Fibroblast of skin of abdomen (primary cell): ENCODE measurements at regions not wholly inside any gene's neighbourhood (a gene's known extent, or its start where the extent isn't known, plus 50 kb on each side); places are given as distances from the start of the nearest gene placed in this dataset.
"Not testable (repeated sequence)": the region's sequence is repeated elsewhere in the genome, so short reads cannot be mapped to it uniquely, and the experiment has no call there.

Experiments
- DNase-seq: peaks from one replicate; pipeline ENCODE4 v3.0.0-alpha.2; 2013

DNA sequence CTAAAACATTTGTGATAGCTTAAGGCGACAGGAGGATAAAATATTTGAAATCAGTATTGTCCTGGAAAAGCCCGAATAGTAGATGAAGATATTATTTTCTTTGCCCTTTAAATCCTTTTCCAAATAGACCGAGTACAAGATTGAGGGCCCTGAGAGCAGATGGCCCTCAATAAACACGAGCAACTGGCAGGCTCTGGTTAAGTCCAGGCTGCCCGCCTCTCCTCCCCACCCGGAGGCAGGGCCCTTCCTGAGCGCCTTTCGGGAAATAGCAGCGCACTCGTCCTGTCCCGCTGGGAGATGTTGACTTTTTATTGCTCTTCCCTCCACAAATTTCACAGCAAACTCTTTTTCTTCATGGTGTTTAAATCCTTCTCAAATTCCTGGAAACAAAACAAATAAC lies 50.8 kb upstream of the MAX start:
- no peak for DNase-seq

DNA sequence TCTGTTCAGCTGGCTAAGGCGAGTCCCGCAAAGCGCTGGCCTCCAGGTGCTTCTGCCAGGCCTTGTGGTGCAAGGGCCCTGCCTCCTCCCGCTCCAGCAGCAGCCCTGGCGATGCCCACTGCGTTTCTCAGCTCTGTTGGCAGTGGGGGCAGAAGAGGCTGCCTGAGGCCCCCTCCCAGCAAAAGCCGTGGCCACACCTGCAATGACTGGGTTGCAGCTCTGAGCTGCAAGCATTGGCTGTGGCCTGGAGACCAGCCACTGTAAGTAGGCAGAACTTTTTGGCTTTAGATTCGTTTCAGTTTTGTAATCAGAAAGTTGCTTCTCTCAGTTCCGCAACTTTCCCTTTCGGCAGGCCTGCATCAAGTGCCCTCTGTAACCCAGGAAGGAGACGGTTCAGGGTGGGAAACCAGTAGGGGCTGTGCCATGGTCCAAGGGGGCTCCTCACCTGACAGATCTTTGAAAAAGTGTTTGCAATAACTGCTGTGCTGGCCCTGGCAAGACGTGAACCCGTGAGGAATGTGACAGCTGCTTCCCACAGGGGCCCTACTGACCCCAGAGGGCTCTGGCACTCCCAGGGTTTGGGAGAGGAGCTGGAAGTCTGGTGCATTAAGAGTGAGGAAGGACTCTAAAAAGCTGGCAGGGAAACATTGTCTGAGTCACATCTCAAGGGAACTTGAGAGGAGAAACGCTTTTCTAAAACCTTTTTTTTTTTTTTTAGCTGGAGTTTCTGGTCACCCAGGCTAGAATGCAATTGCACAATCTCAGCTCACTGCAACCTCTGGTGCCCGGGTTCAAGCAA lies 54.5 kb upstream of the MAX start:
- DNase-seq = peak; percentile 76

DNA sequence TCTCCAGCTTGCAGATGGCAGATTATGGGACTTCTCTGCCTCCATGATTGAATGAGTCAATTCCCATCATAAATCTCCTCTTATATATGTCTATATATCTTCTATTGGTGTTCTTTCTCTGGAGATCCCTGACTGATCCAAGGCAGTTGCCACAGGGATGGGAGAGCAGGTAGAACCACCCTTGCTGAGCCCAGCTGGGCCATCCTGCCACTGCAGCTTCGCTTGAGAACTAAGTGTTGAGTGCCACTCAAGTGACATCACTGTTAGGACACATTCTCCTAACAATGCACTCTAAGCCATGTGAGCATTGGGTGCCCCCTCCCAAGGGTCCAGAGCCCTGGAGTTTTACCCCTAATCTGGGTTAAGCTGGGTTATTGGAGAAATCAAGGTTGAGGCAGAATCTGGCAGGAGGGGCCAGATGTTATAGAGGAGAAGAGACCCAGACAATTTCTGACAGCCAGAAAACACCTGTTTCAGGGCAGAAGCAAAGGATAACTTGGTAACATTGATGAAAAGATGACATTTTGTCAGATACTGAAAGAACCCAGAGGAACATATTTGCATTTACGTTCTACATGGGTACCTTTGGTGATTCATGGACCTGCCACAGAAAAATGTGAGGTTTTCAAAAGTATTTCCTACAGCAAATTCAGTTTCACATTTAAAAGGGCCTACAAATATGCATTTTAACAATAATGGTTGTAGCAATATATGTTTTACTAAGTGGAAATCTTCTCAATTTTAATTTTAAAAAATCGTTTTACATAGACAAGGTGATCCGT lies 57.2 kb upstream of the MAX start:
- no peak for DNase-seq

DNA sequence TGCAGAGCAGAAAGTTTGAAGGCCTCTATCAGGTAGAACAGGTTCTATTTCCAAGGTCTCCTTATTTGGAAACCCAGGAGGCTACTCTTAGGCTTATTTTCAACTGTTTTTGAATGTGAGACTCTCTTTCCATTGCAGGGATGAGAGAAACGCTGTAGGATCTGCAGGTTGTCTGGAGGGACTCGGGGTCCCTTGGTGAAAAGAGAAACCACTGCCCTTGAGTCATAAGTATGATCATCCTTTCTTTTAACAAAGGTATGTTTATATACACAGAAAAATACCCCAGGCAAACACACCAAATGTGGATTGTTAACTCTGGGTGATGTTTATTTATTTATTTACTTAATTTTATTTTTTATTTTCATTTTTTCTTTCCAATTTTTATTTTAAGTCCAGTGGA lies 57.8 kb upstream of the MAX start:
- DNase-seq = no peak

DNA sequence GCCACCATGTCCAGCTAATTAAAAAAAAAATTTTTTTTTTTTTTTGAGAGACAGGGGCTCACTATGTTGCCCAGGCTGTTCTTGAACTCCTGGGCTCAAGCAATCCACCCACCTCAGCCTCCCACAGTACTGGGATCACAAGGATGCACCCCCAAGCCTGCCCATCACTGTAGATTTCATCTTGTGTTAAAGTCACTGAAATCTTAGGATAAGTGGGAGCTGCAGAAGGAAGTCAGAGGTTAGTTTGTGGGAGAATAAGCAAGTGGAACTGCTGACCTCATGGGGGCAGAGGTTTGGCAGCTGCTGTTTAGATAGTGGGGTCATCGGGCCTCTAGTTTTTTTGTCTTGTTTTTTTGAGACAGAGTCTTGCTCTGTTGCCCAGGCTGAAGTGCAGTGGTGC lies 59.7 kb upstream of the MAX start:
- no peak for DNase-seq

DNA sequence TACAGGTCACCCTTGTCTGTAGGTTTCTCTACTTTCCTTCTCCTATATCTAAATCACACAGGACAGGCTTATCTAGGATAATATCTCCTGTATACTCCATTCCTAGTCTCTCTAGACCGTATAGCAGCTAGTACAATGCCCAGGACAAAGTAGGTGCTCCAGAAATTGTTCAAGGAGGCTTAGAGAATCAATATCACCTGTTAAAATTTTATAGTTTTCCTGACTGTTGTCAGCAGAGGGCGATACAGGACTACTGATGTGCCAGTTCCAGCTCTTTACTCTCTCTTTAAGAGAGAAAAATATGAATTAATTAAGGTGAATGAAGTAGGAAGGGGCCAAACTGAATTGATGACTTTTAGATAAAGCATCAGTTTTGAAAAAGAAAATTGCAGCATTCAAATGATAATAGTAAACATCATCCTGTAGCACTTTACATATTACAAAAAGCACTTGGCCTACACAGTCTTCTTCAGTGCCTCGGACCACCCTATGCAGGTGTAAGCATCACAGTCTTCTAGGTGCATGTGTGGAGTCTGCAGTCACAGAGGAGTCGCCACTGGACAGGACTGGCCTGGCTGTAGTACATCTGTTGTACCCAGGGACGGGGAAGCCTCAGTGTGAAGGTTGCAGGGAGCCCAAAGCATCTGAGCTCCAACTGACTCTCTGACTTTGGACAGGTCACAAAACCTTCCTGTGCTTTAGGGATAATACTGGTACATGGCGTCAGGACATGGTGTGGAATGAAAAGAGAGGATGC lies 61.9 kb upstream of the MAX start:
- peak; percentile 34 for DNase-seq

DNA sequence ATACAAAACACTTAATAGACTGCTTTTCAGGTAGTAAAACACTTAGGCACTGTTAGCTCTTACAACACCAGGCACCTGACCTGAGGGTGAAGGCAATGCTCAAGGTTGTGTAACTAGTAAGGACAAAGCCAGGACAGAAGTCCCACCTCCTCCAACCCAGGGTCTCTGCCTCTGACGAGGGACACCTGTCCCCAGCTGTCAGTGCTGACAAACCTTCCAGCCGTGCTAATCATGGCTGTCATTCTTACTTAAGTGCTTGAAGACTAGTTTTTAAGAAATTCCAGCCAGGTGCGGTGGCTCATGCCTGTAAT lies 62.5 kb upstream of the MAX start:
- no peak for DNase-seq

DNA sequence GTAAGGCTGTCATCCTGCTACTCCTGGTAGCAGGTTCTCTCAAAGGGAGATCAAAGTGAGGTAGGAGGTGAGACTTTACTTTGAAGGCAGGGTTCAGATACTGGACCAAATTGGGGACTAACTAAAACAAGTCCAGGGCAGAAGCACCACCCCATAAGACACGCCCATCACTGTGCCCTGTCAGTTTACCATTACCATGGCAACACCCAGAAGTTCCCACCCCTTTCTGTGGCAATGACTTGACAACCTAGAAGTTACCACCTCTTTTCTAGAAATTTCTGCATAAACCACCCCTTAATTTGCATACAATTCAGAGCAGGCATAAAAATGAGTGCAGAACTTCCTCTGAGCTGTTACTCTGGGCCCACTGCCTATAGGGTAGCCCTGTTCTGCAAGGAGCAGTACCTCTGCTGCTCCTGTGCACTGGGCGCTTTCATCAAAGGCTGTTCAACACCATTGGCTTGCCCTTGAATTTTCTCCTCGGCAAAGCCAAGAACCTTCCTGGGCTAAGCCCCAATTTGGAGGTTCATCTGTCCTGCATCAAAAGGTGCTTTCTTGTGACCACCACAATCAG lies 64.8 kb upstream of the MAX start:
- no peak for DNase-seq

DNA sequence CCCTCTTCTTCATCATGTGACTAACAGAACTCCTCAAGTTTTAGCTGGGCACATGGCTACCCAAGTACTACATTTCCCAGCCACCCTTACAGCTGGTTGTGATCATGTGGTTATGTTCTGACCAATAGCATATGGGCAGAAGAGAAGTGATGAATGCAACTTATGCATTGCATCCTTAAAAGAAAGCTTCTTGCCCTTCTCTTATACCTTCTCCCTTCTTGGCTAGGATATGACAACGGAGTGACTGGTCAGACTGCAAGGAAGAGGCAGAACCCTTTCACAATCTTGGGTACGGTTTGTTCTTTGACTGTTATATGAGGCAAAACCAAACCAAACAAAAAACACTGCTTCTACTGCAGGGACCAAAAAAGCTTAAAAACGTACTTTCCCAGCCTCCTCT lies 66.5 kb upstream of the MAX start:
- DNase-seq = peak; percentile 11

DNA sequence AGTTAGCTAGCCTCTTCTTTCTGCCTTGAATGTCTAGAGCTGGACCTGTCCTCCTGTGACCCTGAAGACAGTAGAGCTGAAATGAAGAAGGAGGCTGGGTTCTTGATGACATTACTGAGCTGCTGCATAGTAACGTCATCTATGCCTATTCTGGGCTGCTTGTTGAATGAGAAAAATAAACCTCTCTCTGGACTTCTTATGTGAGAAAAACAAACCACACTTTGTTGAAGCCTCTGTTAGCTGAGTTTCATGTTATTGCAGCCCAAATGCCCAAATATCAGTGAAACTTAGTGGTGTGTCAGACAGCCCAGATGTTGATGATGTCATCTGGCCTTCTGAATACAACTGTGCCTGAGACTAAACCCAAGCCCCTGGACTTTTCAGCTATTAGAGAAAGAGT lies 67.0 kb upstream of the MAX start:
- peak; percentile 68 for DNase-seq

DNA sequence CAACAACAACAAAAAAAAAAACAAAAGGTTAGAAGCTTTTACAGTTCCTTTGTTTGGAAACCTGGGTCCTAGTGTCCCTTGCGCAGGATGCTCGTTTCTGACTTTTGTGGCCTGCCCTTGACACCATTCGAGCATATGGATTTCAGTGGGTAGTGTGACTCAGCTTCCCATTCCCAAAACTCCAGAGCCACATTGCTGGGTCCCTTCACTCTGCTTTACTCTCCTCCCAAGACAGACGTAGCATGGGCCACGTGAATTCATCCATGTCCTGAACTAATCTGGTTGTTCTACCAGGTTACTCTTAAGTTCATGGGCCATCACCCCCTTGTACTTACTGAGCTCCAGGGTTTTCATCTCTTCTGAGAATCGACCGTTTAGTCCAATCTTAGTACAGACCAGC lies 68.0 kb upstream of the MAX start:
- no peak for DNase-seq

DNA sequence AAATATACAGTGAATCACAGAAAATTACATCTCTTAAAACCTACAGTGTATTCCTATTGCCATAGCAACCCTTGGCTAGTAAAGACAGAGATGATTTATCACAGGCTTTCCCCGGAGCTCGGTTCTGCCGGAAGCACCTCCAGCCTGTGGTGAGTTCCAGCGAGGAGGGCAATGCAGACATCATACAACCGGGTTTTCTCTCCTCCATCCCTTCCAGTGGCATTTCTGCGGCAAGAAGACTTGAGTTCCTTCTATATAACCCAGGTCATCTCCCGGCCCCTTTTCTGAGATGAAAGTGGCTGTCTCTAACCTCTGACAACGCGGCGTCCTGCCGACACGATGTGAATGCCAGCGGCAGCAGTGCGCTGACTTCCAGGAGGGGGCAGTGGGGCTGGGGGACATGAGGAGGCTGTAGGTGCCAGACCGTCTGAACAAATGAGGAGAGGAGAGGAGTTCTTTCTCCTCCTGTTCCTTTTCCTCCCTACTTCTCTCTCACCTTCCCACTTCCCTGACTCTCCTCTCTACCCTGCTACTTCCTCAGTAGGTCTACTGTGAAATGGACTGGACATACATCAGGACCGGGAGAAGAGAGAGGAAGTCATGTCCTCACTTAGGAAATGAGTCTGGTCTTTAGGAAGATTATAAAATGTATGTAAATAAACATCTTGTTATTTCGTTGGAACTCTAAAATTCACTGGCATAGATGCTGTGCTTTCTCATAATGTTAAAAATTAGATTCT lies 68.6 kb upstream of the MAX start:
- DNase-seq = peak; percentile 84

DNA sequence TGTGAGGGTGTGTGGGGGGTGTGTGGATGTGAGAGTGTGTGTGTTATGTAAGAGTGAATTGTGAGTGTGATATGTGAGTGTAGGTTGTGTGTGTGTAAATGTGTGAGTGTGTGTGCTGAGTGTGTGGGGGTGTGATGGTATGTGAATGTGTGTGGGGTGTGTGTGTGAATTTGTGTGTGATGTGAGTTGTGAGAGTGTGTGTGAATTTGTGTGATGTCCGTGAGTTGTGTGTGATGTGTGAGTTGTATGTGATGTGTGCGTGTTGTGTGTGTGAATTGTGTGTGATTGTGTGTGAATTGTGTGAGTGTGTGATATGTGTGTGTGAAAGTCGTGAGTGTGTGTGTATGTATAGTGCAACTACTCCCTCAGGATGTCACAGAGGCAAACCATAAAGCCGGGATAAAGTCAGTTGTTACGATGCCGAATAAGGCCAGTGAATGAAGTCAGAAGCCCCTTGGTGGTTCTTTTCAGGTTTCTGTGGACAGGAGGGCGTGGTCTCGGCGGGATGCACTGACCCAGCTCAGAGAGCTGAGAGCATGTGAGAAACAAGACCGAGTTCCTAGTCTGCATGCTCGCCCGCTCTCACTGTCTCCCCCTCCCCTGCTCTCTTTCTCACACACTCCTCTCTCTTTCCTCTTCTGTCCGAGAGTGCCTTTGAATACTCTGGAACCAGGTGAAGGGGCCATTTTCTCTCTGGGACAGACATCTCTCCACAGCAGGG lies 71.8 kb upstream of the MAX start:
- DNase-seq = no peak

DNA sequence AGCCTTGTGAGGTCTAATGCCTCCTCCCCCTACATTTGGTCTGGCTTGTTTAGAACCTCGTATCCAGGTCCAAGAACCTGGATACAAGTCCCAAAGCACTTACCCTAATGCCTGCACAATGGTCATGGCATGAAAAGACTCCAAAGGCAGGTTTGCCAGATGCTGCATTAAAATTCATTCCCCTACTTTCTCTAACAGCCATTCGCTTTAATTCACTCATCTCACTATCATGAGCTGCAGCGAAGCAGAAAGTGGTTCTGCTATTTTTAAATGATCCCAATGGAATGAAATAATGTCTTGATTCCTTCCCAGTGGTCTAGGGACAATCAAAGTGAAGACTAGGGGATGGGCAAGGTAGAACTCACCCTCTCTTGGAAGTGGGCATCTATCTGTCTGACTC lies 72.5 kb upstream of the MAX start:
- no peak for DNase-seq

DNA sequence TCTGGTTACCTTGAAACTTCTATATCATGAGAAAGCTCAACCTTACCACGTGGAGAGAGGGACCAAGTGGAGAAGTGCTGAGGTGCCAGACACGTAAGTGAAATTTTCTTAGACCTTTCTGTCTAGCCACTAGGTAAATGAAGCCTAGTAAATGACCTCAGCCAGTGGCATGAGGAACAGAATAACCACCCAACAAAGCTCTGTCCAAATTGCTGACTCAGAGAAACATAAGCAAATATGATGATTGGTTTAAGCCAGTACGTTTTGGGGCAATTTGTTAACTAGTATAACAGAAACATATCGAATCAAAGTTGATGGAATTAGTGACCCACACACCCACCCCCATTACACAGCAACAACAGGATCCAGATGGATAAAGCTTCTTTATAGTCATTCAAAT lies 75.2 kb upstream of the MAX start:
- no peak for DNase-seq

DNA sequence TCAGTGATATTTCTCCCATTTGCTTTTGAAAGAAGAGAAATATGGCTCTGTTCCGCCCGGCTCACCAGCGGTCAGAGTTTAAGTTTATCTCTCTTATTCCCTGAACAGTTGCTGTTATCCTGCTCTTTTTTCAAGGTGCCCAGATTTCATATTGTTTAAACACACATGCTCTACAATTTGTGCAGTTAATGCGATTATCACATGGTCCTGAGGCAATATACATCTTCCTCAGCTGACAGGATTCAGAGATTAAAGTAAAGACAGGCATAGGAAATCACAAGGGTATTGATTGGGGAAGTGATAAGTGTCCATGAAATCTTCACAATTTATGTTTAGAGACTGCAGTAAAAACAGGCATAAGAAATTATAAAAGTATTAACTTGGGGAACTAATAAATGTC lies 76.9 kb upstream of the MAX start:
- DNase-seq = not testable (repeated sequence)

DNA sequence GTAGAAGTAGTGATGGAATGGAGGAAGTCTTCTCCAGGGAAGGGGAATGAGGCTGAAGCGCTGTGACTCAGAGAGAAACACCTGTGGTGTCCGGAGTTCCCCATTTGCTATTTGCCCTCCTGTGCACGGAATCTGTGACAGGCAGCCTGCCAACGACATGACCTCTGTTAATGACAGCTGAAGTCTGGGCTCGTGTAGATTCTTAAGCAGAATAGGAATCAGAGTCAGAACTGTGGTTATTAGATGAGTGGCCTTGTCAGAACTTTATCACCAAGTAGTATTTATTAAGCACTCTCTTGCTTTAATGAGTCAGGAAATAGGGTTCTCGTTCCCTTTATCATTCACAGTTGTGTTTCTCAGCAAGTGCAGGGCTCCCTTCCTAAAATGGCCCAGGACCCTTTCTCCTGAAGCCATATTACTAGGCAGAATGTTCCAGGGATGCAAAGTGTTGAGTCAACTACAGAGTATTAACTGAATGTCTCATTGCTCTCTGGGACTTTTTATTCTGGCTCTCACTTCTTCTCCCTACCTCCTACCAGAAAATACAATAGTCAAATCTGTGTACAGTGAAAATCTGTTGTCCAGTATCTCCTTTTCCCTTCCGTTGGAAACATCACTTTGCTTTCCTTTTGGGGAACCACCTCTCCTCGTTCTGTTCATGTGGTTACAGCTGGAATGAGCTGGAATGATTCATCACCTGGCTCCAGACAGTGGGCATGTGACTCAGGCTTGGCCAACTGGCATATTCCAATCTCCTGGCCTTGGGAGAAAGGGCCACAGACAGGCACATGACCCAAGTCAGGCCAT lies 77.8 kb upstream of the MAX start:
- DNase-seq = peak; percentile 84

DNA sequence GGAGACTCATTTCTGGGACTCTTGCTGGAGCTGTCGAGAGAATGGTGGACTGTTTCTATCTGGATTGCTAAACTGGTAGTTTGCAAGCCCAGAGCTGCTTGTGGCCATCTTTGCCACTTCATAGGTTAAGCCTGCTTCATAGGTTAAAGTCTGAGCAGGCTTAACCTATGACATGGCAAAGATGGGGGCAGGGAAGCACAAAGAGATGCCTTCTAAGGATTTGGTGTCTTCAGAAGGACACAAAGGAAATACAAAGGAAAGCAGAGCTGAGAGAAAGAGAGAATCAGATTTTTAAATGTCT lies 78.4 kb upstream of the MAX start:
- no peak for DNase-seq

DNA sequence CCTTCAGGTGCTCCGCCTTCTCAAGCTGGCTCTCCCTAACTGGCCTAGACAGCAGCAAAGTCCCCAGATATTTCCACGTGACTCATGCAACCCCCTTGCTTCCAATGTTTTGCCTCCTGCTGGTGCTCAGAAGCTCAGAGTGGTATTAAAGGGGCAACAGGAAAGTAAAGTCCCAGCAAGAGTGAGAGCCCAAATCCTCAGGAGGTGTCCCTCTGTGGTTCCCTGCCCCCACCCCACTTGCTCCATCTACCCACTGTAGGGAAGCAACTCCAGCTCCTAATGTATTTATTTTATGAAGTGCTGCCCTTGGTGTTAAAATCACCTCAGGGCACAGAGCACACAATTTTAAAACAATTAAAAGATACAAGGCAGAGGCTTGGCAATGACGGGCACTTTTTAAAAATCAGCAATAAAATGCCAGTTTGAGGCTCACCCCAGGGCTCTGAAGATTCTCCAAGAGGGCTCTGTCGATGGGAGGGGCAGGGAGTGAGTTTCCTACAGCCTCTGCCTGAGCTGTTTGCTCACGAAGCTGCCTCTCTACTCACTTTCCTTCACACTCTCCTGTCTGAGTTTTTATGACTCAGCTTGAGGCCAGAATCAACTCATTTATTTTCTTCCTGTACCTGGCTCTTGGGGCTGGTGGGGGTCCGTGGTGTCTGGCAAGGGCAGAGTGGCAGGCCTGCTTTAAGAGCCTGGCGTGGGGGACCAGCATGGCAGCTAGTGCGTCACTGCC lies 81.9 kb upstream of the MAX start:
- DNase-seq = peak; percentile 28

DNA sequence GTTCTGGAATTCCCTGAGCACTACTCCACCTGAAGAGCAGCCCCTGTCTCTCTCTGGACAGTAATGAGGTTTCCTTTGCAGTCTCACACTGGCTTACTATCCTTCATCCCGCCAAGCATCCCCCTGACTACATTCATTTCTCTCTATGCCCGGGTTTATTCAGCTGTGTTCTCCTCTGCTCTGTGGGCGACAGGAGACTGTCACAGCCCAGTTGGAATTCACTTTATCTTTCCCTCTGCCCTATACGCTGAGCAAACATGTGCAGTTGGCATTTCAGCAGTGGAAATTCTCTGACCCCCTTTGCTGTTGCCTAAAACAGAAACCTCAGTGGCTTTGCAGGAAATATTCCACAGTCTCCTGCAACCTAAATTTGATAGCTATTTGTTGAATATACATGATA lies 83.5 kb upstream of the MAX start:
- no peak for DNase-seq

DNA sequence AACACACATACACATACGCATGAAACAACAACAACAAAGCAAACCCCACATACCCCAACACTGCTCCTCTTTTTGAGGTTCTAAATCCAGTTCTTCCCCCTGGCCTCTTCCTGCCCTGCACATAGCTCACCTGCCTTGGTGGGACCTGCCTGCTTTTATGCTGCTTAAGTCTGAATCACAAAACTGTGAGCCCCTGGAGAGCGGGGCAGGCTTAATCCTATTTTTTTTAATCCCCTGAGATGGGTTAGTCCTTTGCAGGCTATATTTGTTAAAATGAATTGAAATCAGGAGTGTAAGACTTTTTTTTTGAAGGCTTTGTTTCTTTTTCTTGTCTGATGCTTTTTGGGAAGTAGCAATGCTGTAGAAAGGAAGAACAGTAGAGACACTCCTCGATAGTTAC lies 84.6 kb upstream of the MAX start:
- DNase-seq = no peak
